T-helper 1 cell treated with Interleukin-12 subunit alpha and Interleukin-12 subunit beta and Interleukin-4 antibody, amounts not matched to agents 30 ng/mL and 1 ng/mL, for 36 hours (primary cell): ENCODE measurements at regions not wholly inside any gene's neighbourhood (a gene's known extent, or its start where the extent isn't known, plus 50 kb on each side); places are given as distances from the start of the nearest gene placed in this dataset.

Experiments used
- intact Hi-C: fragments of 100-400 bp; cut with micrococcal nuclease; formaldehyde crosslinking; loops from one replicate; pipeline ENCODE4 v1.15.1; 2024

DNA sequence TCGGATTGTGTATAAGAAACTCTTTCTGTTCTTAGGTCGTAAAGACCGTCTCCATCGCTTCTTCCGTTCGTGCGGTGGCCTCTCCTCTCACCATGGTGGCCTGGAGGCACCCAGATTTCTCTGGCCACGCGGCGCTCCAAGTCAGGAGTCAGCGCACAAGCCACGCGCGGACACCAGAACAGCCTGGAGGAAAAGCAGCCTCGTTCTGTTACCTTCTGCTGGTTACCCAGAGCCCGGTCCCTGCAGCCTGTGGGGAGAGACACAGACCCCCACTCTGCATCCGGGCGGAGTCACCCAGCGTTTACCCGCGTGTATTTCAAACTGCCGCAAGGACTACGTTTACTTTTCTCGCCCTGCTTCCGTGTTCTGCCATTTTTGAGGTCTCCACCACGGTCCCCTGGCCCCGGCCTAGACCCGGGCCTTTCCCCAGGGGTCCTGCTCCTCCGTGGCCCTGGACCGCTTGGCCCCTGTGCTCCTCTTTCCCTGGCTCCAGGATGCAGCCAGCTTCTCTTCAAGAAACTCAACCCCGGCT lies 776.1 kb downstream of the BRD1 start:
- intact Hi-C loops, result no loop called here

DNA sequence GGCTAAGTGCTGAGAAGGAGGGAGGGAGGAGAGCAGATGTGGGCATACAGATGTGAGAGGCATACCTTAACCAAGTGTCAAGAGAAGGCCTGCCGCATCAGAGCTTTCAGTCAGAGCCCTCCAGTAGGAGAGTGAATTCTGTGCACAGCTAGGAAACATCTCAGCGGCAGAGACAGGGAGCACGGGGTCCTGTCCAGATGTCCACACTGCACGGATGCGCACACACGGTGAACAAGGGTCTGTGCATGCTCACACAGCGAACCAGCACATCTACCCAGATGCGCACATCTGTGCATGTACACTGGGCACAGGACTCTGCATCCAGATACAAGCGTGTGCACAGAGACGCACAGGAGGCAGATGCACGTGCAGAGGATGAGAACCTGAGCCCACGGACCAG lies 778.0 kb downstream of the BRD1 start:
- intact Hi-C loops, result loop anchor here (10.0 kb wide), 1 partner anchor 675 kb away; no protein-coding TSS in a partner anchor

DNA sequence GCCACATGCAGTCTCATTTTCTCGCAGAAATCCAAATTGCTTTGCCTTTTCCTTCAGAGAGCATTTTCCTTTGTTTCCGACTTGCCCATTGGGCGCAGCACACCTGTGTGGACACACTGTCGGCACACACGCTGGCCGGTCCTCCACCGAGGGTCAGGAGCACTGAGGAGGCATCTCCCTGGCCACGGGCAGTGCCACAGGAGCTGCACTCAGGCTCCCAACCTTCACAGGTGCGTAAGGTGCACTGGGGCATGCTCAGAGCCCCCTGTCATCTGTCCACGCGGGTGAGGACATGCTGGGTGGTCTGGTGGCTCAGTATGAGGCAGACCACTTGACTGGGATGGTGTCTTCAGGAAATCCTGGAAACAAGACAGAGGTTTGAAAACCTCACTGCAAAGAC lies 779.1 kb downstream of the BRD1 start:
- intact Hi-C loops, result loop anchor here (10.0 kb wide), 1 partner anchor 676 kb away; no protein-coding TSS in a partner anchor

DNA sequence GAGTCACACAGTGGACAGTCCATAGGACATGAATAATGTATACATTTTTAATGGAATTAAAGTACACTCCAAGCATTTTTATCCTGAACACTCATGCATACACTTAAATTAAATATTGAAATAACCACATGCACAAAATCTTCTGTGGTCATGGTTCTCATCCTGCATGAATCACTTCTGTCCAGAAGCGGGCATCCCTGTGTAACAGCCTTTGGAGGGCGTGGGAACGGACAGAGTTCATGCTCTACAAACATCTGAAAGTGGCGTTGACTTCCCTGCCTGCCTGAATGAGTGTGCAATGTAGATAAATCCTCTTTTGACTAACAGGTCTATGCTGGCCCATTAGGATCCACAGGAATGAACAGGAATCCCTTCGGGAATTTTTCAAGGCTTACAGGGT lies 780.2 kb downstream of the BRD1 start:
- intact Hi-C loops, result loop anchor here (10.0 kb wide), 1 partner anchor 677 kb away; no protein-coding TSS in a partner anchor

DNA sequence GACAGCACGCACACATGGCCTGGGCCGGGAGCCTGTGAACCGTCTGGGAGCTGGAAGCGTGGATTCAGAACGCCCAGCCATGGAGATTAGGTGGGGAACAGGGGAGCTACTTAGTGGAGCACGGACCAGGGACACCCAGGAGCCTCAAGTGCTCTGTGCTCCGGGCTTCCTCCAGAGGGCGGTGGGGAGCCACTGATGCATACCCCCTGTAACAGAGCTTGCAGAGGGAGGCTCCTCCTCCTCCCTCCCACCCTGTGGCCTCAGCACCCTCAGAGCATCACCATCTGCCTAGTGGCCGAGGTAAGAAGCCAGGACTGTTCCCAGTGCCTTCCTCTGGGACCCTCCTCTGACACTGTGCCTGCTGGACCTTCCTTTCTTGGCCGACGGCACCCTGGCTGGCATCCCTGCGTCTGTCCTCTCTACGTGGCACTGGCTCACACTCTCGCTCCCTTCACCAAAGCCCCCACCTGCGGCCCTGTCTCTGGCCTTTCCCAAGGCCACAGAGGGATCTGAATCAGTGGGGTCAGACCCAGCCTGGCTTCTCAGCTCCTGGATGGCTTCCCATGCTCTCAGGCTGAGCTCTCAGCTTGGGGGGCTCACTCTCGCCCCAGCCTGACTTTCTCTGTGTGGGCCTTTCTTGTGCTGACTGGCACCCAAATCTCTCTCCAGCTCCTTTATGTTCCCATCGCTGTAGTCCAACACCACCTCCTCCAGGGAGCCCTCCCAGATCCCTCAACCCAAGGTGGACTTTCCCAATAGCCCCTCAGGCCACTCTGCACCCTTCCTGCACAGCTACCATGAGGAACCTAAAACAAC lies 780.9 kb downstream of the BRD1 start:
- intact Hi-C loops, result loop anchor here (10.0 kb wide), 1 partner anchor 678 kb away; no protein-coding TSS in a partner anchor

DNA sequence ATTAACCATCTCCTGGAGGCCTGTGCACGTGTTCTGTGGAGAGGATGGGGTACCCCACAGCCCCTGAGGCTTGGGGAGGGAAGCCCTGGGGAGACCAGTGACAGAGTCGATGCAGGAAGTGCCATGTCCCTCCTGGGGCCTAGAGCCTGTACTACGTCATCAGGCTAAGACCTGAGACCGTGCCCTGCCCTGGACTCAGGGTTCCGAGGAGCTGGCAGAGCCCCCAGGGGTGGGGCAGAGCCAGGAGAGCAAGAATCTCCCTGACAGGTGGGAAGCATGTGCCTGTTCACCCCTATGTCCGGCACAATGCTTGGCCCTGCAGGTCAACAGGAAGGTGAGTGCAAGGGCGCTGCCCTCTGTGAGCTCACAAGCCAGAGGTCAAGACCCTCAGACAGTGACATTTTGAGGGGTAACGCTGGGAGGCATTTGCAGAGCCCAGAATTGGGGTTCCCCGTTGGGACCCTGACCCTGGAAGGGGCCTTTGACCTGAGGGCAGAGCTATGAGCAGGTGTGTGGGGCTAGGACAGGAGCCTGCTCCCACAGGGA lies 781.6 kb downstream of the BRD1 start:
- intact Hi-C loops, result loop anchor here (10.0 kb wide), 1 partner anchor 679 kb away; no protein-coding TSS in a partner anchor

DNA sequence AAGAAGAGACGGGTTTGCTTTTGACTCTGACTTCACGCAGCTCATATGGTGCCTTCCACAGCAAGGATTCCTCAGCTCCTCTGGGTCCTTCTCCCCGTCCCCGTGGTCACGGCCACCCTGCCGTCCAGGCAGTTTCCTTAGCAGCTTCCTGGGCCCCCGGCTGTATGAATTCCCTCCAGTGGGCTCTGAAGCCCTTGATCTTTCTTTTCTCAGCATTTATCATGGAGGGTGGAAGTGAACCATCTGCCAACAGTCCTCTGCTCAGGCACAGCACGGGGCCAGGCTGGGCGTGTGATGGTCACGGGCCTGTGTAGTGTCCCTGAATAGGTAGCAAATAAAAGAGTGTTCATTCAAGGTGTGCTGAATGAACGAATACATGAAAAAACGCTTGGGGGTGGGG lies 782.4 kb downstream of the BRD1 start:
- intact Hi-C loops, result loop anchor here (10.0 kb wide), 1 partner anchor 680 kb away; no protein-coding TSS in a partner anchor

DNA sequence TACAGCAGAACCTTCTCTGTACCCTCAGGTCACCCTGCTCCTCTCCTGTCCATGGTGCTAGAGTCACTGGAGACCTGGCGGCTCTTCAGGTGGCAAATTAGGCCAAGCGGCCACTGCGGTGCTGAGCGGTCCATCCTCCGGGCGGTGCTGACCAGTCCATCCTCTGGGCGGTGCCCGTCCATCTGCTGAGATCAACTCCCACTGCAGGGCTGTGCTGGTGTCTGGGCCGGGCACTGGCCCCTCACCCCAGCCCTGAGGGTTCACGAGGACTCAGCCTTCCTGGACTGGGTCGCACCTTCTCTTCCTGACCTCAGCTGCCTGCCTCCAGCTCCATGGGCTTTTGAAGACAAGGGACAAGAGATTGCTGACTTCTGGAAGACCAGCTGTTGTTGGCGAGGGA lies 782.9 kb downstream of the BRD1 start:
- intact Hi-C loops, result loop anchor here (10.0 kb wide), 1 partner anchor 680 kb away; no protein-coding TSS in a partner anchor

DNA sequence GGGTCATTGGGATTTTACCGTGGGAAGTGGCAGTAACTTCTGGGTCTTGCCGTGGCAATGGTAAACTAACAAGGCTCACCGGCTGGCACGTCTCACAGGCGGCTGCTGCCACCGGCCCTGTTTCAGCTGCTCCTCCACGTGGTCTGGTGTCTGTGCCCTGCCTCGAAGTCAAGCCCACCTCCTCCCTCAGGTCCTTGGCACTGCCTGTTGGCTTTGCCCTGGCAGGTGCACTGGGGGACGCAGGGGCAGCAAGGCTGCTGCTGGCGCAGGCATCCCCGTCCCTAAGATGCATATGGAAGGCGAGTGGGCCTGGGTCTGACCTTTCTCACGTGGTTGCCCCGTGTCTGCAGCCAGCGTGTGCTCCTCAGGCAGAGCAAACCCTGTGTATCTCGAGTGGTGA lies 783.6 kb downstream of the BRD1 start:
- intact Hi-C loops, result loop anchor here (10.0 kb wide), 1 partner anchor 681 kb away; no protein-coding TSS in a partner anchor

DNA sequence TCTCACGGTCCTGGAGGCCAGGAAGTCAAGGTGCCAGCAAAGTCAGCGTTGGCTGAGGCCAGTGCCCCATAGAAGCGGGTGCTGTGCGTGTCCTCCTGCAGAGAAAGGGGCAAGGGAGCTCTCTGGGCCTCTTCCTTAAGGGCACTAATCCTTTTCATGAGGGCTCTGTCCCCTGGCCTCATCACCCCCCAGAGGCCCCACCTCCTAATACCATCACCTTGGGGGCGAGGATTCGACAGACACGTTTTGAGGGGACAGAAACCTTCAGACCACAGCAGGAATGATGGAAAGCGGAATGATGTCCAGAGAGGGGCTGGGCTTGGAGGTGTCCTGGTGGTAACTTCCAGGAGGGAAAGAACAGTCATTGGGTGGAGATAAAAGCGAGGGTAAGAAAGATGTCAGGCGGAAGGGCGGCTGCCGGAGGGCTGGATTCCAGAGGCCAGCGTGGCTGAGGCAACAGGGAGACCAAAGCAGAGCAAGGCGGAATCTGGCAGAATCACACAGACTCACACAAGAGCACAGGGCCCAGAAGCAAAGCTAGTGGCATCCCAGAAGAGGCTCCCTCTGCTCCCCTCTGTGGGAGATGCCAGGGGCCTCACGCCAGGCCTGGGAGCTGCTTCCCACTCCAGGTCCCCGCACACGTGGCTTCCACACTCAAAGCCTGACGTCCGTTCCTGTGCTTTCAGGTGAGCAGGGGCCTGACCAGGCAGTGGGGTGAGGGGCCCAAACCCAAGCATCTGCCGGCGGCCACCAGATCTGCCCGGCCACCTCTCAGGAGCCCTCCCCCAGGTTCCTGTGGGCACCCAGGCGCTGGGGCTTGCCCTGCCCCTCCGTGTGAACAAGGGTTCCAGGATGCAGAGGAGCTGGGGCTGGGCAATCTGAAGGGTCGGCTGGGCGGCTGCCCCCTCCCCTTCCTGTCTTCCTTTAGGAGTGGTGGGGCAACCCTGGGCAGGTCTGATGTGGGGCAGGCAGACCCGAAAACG lies 784.5 kb downstream of the BRD1 start:
- intact Hi-C loops, result loop anchor here (10.0 kb wide), 1 partner anchor 682 kb away; no protein-coding TSS in a partner anchor

DNA sequence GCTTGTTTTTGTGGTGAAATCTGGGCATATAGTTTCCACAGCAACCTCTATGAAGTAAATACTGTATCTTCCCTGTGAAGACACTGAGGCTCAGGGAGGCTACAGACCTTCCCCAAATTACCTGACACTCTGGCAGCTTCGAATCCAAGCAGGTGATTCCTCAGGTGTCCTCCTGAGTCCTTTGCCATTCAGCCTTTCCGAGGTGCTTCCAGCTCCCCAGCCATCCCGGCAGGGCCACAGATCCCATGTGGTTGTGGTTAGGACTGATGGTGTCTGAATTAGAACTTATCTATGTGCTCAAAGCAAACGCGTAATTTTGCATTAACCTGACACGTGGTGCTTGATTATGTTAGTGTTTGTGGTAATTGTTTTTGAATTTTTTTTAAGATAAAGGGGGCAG lies 785.6 kb downstream of the BRD1 start:
- intact Hi-C loops, result loop anchor here (10.0 kb wide), 1 partner anchor 683 kb away; no protein-coding TSS in a partner anchor

DNA sequence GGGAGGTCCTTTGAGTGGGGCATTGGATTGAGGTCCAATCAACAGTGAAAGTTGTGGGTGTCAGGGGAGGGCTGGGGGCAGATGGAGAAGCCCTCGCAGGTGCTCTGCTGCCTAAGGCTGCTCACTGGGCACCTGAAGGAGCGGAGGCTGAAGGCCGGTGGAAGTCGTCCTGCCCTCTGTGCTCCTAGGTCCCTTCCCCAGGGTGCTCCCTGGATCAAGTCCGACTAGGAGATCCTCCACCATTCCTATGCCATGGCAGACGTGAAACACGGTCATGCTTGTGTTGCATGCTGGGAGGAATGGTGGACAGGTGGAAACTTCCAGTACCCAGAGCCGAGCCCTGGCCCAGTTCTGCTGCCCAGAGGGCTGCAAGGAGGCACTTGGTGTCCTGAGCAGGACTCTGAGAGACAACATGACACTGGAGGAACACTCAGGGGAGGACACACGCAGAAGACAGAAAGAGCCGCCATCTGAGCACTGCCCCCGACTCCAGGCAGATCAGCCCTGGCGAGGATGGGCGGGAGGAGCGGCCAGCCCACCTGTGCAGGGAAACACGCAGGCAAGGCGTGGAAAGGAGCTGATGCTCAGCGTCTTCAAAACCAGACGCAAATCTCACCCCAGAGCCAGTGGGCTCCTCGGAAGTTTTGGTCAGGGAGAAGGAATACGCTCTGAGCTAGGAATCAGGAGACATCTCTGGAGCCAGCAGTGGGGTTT lies 786.8 kb downstream of the BRD1 start:
- intact Hi-C loops, result loop anchor here (10.0 kb wide), 1 partner anchor 684 kb away; no protein-coding TSS in a partner anchor

DNA sequence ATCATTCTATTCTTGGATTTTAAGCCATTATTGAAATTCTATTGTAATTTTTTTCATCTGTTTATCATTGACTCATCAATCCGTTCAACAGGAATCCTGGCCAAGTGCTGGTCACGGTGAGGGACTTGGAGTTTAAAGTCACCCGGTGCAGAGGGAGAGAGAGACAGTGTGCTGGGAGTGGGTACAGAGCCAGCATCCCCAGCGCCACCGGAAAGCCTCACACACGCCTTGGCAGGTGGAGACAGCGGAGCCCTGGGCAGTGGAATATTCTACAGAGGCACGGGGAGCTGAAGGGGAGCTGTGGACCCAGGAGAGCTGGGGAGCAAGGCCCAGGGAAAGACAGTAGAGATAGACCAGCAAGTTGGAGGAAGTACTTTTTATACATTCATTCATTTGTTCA lies 787.6 kb downstream of the BRD1 start:
- intact Hi-C loops, result loop anchor here (10.0 kb wide), 1 partner anchor 685 kb away; no protein-coding TSS in a partner anchor

DNA sequence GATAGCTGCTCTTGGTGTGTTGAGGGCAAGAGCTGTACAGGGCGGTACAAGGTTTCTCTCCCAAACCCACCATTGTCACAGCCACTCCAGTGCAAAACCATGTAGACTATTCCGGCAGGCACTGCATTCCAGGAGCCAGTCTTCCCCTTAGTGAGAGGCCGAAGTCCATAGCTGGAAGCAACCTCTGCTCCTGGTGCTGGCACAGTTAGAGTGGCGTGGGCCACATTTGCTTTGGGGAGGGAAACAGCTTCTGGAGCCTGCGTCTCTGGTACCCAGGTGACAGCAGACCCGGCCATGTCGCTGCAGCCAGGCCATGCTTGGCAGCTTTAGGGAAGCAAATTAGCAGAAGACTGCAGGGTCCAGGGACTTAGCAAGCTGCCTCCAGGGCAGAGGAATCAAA lies 788.0 kb downstream of the BRD1 start:
- intact Hi-C loops, result loop anchor here (10.0 kb wide), 1 partner anchor 685 kb away; no protein-coding TSS in a partner anchor

DNA sequence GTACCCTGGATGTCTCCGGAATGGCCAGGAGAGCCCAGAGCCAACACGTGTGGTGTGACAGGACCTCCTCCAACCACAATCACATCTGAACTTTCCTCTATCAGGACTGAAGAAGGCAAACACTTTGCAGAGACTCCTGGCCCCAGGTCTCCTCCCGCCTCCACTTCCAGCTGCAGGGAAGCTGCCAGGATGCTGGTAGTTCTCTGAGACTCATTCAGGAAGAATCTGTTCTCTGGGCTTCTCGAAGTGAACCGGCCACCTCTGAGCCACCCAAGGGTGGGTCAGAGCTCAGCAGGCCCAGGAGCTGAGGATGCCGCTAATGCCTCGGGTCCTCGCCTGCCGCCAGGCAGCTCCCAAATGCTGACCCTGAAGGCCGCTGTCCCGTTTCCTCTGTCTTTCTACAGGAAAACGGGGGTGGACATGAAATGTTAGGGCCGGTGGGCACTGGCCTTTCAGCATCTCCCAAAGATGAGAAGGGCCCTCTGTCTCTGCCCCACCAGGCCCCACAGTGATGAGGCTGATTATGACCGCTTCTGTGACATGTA lies 789.9 kb downstream of the BRD1 start:
- intact Hi-C loops, result no loop called here

DNA sequence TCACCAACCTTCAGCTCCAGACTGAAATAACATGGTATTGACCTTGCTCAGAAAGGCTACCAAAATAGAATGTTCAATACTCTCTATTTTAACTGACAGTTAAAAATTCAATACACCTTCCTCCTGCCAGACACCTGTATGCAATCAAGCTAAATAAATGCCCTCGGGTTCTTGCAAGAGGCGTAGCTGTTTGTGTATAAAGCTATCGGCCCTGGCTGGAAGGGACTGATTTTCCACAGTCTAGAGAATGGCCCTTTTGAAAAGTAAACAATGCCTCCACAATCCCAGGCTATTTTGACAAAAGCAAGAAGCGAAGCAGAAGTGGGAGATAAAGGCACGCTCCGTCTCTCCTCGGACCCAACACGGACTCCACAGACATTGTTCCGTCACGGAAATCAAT lies 791.2 kb downstream of the BRD1 start:
- intact Hi-C loops, result no loop called here

DNA sequence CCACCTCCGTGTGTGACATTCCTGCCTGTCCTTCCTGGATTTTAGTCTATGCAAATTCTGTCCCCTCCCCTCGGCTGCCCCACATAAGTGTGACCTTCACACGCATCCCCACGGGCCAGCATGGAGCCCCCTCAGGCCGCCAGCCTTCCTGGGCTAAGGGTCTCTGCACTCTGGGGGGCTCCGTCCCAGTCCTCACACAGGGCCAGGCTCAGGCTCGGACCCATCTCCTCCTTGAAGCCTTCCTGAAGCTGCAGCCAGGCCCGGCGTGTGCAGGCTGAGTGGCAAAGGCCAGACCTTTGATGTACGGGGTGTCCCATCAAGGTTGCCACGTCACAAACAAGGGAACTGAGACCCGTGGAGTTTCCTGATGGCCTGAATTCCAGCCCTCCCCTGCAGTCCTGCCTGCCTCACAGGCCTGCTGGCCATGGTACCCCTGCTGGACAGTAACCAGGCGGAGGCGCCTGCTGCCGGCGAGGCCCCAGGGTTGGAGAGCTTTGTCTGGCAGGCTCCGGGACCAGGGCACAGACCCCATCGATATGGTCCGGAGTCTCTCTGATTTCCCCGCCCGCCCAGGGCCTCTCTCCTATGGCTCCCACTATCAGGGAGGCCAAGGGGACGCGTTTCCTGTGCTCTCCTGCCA lies 791.7 kb downstream of the BRD1 start:
- intact Hi-C loops, result no loop called here

DNA sequence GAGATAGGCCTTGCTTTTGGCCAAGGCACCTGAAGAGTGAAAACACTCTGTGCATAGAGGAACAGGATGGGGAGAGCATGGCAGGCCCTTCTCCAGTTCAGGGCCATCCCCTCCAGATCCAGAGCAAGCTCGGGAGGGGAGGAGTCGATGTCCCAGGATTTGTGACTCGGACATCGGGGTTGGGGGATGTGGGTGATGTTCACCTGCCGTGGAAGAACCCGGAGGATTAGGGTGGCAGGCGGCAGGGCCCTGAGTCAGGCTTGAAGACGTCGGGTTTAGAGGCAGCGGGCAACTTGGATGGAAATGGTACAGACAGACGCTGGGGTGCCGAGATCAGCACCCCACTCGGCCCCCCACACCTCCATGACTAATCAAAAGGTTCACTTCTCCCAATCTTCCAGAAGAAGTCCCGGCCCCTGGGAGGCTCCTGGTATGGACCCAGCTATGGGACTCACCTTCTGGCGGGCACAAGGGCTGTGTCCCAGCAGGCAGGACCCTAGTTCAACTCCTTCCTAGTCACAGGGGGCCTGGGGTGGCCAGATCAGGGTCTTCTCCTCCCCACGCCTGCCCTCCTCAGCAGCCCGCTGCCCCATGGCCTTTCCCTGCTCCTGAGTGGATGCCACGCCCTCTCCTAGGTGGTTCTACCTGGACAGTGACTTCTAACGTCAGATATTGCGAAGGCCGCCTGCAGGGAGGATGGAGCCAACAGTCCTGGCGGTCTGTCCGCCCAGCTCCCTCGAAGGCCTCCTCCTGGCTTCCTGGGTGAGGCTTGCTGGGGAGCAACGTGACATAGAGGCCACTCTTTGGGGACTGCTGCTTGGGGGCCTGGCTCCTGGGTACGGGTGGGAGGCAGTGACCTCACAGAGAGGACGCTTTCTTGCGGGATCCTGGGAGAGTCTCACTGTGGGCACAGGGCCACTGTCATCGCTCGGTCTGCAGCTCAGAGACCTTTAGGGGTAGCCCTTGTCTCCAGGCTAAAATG lies 792.5 kb downstream of the BRD1 start:
- intact Hi-C loops, result no loop called here
